ENCODE measurements at regions not wholly inside any gene's neighbourhood (a gene's known extent, or its start where the extent isn't known, plus 50 kb on each side); places are given as distances from the start of the nearest gene placed in this dataset.
"Not testable (repeated sequence)": the region's sequence is repeated elsewhere in the genome, so short reads cannot be mapped to it uniquely, and the experiment has no call there.

DNA sequence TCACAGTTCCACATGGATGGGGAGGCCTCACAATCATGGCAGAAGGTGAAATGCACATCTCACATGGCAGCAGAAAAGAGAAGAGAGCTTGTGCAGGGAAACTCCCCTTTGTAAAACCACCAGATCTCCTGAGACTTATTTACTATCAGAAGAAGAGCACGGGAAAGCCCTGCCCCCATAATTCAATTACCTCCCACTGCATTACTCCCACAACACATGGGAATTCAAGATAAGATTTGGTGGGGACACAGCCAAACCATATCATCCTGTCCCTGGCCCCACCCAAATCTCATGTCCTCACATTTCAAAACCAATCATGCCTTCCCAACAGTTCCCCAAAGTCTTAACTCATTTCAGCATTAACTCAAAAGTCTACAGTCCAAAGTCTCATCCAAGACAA is 90.3 kb upstream of the SLC7A11 start:
- not testable (repeated sequence) for TF ChIP-seq EZH2phosphoT487 (IDR thresholded peaks at IDR 0.05; ENCODE audit: insufficient read depth, low read depth); EZH2 (IDR thresholded peaks at IDR 0.05; ENCODE audit: insufficient read depth, poor library complexity, severe bottlenecking)

All from GM23248 (cell line).